Esophagus squamous epithelium (tissue), 4 donors: ENCODE measurements at regions not wholly inside any gene's neighbourhood (a gene's known extent, or its start where the extent isn't known, plus 50 kb on each side); places are given as distances from the start of the nearest gene placed in this dataset.

Experiments
- POLR2A ChIP-seq, 4 donors: fragments of 450-650 bp; IDR thresholded peaks; one replicate each; pipeline ENCODE4 v1.6.1; 2017; ENCODE audit warnings: antibody characterized with exemption in 4 of 4, mild to moderate bottlenecking in 4 of 4, moderate library complexity in 3 of 4
- TF ChIP-seq, protein P1 (sequence below), 6 experiments: fragments of 450-650 bp in 4 of 6; fragments of 200-600 bp in 2 of 6; sonication (generic) in 2 of 6; IDR thresholded peaks; one replicate each; pipeline ENCODE4 v1.5.1; 2016 to 2019; ENCODE audit warnings: antibody characterized with exemption in 6 of 6, mild to moderate bottlenecking in 4 of 6, moderate library complexity in 4 of 6

DNA sequence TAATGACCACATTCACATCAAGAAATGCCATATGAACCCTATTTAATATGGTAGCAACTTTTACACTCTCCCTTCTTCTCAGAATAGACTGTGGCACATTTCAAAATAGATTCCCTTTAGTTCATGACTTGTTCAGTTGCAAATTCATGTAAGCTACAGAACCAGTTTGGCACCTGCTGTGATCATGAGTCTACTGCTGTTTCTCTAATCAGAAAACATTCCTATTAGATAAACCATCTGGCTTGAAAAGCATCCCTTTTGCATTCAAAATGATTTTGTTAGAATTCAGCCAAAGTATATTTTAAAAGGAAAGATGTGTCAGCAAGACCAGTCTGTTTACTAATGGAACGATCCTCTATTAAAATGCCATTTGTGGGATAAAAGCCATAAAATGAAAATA is 304.4 kb downstream of the BCHE start:
- TF ChIP-seq, protein P1, sequence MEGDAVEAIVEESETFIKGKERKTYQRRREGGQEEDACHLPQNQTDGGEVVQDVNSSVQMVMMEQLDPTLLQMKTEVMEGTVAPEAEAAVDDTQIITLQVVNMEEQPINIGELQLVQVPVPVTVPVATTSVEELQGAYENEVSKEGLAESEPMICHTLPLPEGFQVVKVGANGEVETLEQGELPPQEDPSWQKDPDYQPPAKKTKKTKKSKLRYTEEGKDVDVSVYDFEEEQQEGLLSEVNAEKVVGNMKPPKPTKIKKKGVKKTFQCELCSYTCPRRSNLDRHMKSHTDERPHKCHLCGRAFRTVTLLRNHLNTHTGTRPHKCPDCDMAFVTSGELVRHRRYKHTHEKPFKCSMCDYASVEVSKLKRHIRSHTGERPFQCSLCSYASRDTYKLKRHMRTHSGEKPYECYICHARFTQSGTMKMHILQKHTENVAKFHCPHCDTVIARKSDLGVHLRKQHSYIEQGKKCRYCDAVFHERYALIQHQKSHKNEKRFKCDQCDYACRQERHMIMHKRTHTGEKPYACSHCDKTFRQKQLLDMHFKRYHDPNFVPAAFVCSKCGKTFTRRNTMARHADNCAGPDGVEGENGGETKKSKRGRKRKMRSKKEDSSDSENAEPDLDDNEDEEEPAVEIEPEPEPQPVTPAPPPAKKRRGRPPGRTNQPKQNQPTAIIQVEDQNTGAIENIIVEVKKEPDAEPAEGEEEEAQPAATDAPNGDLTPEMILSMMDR (IDR thresholded peaks at IDR 0.05), result no peak
- TF ChIP-seq POLR2A (IDR thresholded peaks at IDR 0.05), result no peak
